ENCODE measurements at regions not wholly inside any gene's neighbourhood (a gene's known extent, or its start where the extent isn't known, plus 50 kb on each side); places are given as distances from the start of the nearest gene placed in this dataset.

DNA sequence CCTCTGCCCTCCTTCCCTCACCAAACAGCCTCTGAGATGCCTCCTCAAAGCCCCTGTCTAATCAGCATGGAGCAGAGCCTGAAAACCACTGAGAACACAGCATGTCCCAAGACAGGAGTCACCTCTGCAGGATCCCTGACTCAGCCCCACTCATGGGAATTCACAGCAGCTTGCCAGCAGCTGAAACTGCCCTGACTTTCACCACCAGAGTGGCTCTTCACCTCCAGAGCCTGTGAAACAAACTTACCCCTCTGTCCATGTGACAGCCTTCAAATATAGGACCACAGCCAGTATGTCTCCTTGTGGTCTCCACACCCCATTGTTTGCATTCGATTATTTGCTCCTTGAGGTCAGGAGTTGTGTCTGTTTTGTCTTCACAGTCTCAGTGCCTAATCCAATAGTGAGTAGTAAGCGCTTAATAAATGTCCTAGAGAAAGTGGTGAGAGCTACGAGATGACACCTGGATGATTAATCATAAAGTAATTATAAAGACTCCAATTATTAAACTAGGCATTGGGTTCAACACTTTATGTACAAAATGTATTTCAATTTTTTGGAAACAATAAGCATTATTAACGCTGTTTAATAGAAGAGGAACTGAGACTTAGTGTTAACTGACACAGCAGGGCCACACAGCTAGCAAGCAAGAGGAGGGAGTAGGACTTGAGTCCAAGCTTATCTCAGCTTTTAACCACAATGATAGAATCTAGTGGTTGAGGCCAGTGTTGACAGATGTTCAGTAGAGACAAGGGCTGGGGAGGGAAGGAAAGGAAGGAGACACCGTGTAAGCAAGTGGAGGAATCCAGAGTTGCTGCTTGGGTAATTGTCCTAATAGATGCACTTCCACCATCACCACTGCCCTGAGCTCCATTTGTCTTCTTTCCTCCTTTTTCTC lies 358.7 kb upstream of the TNP1 start:
- no peak for DNase-seq

DNA sequence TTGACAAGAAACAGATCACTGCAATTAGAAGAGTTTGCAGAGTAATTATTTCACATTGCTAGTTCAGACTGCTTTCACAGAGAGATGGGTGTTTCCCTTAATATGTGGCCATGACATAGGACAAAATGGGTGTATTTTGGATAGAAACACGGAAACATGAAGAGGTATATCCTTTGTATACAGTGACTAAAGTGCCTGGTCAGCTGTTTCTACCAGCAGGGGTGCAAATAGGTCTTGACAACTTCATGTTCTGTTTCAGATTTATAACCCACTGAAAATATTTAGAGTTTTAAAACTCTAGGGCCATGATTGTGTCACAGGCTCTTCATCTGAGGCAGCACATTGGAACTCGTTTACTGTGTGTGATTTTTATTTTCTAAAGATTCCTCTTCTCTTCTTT lies 357.1 kb upstream of the TNP1 start:
- DNase-seq, result no peak

DNA sequence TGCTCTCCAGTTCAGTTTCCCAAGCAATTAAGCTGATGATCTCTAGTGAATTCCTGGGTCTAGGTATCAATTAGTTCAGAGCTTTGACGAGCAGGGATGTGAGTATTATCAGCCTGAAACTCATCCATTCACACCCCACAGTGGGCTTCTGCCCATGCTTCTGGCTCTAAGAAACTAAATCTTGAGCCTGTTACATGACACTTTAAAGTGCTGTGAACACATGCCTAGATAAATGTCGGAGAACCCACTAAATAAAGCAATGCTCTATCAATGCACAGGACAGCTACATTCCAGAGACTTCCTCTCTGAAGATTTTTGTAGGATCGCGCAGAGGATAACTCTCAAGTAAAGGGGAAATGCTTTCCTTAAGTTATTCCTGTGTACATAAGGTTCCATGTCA lies 356.5 kb upstream of the TNP1 start:
- DNase-seq, result no peak

DNA sequence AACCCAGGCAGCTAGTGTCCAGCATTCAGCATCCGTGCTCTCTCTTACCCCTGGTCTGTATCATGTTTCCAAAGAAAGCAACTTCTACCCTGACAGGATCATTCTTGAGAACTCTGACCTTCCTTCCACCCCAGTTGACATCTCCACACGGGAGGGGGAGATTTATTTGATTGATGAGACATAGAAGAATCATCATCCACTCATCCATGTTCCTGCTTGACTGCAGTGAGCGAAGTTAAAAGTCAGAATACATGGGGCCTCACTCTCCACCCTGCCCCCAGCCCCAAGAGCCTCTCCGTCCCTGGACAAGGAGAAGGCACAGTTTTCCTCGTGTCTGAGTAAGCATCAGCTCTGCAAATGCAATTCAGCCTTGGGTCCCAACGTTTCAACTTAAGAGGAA lies 356.0 kb upstream of the TNP1 start:
- DNase-seq, result no peak

DNA sequence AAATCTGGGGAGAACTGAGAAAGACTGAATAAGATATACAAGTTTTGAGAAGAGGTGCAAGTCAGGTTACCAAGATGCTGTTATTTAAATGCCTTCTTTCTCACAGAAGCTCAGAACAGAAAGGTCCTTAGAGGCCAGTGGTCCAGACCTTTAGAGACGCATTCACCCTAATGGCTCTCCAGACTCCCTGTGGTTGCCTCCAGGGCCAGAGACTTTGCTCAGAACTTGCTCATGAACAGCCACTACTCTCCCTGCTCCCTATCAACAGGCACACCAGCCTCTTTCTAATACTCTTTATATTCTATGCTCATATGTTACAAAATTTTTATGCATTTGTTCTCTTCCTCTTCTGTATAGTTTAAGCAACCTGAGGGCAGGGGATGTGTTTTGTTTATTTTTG lies 349.0 kb upstream of the TNP1 start:
- no peak for DNase-seq

DNA sequence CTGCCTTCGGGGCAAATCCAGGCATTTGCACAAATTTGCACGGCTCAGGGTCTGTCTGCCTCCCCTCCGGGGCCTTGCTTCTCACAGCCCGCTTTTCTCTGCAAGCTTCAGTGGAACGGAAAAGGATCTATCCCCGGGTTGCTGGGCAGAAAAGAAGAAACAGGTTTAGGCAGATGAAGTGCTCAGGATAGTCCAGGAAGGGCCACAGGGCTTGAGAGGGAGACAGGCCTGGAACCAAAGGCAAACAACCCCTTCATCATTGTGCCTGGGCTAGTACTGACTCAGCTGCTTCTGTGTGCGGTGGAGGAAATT lies 347.8 kb upstream of the TNP1 start:
- no peak for DNase-seq

DNA sequence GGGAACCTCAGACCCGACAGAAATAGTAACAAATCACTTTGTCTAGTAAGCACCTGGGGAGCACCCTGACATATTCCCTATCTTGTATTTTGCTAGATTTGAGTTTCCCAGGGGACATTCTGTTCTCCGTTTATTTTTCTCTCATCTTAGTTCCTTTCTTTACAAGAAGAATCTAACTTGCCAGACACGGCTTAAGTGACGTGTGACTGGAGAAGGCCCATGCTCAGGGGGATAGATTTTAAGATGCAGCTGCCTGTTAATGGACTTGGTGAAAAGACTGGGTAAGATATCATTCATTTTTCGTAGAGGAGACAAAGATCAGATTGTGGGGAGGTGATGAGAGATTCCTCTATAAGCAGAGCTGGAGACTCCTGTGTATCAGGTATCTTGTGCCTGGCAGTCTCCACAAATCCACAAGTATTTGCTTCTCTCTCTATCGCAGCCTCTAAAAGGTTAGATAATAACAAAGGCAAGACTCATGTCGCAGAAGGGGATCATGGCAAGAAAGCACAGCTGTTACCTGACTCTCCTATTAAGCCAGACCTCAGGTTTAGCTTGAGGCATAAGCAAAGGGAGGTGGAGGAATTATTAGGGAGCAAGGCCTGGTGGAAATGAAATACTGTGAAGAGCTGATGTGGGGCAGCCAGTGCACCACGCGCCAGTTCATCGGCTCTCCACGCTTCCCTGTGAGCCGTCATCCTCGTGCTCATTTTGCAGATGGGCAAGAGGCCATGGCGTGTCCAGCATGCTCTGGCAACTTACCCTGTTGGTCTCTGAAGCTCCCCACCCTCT lies 347.2 kb upstream of the TNP1 start:
- no peak for DNase-seq

DNA sequence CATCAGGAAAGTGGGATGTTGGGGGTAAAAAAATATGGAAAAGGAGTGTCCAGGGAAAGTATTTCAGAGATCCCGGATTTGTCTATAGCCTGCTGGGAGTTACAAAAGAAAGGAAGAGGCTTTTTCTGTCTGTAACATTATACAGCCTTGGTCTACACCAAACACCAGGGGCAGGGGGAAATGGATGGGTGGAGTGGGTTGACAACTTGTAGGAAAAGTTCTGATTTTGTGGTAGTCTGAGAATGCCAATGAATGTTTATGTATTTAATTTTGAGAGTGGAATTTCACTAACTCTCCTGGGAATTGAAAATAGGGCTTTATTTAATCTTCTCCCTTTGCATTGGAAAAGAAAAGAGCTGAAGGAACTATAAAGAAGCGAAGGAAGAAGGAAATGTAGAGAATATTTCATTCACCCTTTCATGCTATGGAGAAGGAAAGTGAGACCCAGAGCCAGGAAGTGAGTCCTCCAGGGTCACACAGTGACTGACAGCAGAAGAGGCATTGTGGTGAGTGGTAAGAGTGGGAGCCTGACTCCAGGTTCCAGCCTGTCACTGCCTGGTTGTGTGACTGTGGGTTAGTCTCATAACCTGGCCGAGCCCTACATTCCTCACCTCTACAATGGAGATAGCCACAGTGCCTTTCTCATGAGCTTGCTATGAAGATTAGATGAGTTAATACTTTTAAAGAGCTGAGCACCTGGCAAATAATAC lies 346.3 kb upstream of the TNP1 start:
- no peak for DNase-seq

DNA sequence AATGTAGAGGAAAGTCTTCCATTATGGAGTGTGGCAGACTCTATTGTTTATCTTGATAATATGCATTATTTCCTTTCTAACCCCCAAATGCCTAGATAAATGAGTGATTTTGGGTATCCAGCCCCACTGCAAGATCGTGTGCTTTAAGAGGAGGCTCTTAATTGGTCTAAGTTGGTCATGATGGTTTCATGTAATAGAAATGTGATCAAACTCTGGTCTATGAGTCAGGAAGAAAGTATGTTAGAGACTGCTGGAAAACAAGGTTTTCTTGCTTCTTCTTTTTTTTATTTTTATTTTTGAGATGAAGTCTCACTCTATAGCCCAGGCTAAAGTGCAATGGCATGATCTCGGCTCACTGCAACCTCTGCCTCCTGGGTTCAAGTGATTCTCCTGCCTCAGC lies 344.5 kb upstream of the TNP1 start:
- no peak for DNase-seq

DNA sequence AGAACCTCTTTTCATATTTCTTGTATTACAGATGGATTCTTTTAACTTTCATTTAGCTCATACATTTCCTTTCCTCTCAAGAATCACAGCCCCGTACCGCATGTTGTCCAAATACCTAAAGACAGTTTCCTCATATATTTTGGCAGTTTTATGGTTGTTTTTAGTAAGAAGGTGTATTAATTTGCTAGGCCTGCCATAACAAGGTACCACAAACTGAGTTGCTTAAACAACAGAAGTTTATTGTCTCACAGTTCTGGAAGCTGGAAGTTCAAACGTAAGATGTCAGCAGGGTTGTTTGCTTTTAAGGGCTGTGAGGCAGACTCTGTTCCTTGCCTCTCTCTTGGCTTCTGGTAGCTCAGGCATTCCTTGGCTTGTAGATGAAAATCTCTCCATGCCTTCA lies 343.2 kb upstream of the TNP1 start:
- no peak for DNase-seq

DNA sequence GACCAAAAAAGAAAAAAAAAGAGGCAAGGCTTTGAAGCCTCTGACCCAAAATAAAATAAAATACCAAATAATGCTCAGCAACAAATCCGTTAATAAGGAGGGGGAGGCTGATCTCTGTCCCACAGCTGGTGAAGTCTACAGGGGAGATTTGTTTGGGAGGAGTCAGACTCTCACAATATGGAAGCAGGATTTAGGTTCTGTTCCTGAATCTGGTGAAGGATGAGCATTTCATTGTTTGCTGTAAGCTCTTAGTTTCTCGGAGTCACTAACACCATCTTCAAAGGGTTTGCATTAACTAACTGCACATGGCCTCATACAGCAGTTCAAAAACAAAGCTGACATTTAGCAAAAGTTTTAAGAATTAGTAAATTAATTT lies 339.4 kb upstream of the TNP1 start:
- DNase-seq, result no peak

DNA sequence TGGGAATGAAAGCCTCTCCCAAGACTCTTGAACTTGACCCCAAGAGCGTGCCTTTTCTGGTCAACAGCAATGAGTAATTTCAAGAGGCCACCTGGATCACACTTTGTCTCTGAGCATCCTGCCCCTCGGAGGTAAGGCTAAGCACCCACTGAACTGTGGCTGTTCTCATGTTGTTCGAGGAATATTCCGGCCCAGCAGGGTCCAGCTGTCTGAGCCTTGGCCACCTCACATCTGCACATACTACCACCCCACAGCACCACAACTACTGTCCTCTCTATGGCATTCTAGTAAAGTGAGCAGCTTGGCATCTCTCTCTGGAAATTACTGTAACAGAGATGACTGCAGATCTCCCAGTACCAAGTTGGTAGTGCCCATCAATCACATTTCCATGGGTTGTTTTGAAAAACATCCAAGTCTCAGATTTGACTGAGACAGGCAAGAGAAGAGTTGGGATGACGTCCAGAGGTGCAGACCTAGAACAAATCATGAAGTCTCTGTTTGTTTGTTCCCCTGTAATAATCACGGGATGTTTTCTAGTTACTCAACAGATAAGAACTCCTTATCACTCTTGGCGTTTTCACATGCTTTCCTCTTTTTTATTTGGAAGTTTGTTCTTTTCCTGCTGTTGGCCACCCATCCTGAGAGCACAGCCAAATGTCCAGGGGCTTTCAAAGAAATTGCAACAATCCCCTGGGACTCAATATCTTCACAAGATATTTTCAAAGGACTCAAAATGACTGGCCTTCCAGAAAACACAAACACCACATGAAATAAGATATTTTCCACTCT lies 336.0 kb upstream of the TNP1 start:
- DNase-seq, result no peak

DNA sequence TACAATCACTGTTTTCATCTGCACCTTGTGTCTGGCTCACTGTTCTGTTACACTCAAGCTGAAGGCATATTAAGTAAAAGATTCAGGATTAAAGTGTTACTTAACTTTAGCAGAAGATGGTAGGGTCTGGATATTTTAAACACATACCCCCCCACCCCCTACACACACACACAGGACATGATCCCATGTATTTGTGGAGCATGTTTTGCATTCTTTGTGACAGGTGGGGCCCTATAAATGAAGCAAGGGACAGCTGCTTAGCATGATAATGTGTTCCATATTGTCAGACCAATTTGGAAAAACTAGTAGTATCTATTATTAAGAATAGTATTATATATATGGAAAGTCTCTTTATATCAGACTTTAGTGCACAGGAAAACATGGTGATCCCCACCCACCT lies 335.2 kb upstream of the TNP1 start:
- DNase-seq, result no peak

DNA sequence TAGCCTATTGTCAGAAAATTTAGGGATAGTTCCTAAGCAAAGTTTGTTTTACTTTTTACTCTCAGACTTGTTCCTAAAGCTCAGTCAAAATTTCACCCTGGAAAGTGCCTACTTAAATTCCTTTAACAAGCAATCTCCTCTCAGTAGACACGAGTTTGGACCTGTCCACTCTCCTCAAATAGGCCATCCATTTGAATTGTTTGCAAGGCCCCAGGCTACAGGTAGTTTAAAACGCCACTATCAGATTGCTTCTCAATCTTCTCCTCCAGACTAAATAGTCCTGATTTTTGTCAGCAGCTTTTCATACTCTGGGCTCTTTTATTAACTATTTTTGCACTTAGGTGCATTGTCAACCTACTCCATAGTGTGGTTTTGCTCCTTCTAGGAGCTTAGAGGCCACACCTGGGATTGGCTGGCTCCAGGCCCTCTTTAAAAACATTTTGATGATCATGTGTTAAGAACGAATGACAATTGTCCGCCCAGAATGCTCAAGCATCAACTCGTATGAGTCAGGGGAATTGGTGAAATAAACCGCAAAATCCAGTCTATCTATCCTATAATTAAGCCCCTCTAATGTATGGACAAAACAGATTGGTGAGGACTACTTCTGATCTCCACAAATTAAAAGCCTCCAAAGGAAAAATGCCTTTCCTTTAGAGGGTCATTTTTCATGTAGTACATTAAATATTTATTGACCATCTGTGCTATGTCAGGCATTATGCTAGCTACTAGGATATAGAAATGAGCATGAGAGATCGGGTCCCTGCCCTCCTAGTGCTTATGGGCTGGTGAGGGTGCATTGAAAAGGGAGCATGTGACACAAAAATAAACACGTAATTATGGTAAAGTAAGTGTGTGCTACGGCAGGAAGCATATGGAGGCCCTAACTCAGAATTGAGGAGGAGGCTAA lies 333.8 kb upstream of the TNP1 start:
- no peak for DNase-seq

DNA sequence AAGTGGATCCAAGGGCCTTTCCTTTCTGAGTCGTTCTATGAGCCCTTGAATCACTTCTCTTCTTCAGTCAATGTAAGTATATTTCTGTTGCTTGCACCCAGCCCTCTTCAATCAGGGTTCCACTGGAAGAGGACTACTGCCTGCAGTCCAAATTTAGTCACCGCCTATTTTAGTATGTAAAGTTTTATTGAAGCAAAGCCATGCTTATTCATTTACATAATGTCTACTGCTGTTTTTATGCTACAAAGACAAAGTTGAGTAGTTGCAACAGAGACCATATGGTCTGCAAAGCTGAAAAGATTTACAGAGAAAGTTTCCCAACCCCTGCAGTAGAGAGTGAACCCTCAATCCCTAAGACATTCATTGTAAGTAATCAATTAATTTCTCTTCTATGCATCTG lies 332.5 kb upstream of the TNP1 start:
- no peak for DNase-seq

DNA sequence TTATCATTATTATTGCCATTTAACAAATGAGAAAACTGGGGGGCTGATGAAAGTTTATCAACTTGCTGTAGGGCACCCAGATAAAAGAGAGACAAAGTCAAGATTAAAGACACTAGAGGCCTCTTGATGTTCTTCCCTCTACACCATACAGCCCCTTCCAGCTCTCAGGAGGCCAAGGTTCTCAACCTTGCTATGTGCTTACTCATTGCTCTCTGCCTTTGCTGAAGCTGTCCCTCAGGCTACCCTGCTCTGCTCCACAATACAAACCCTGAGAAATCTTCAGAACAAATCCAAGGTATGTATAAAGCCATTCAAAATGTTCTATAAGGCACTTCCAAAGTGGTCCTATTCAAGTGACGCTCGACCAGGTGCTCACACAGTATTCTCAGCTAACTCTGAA lies 329.9 kb upstream of the TNP1 start:
- DNase-seq, result no peak

DNA sequence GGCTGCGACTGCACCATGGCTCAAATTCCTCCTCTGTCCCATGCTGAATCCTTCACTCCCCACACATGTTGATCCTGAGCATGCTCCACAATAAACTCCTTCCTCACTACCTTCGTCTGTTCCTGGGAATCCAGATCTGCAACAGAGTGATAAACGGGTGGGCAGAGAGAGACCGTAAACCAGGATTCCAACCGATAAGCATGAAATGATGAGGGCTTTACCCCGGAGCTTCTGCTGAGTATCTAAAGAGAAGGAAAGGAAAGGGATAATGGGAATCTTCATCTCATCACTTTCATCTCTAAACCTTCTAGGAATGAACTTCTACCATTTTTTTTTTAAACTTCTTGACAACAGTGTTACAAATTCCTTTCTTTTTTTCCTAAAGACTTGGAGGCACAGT lies 329.3 kb upstream of the TNP1 start:
- DNase-seq, result no peak

DNA sequence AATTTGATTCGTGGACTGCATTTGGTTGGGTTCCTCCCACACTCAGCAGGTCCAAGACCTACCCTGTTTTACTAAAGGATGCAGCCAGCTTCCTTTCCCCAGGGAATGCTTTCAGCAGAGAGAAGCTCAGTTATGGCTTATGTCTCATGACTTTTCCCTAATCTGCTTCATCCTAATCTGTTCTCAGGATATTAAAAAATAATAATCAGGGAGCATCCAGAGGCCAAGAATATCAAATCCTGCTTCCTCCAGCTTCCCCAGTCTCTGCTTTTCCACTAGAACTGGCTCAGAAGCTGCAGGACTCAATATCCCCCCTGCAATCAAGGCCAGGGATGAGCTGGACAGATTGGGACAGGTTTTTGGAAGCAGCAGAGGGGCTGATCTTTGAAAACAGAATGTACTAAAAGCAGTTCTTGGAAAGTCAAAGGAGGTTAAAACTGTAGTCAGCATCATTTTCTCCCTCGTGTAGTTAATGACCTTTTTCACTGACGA lies 326.9 kb upstream of the TNP1 start:
- no peak for DNase-seq

DNA sequence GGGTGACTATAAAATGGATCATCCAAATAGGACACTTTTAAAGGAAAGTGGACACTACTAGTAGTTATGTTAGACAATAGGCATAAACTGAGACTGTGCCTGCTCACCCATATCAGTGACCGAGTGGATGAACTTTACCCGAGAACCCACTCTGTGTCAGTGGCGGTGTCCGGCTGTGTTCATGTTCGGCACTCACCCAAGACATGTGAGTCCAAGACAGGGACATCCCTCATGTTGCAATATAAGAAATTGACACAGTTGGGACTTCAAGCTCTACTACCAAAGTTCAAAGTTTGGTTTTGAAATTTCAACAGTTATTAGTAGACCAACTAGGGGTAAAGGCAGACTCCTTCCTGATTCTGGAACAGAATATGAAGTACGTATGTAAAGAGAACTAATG lies 326.3 kb upstream of the TNP1 start:
- no peak for DNase-seq

DNA sequence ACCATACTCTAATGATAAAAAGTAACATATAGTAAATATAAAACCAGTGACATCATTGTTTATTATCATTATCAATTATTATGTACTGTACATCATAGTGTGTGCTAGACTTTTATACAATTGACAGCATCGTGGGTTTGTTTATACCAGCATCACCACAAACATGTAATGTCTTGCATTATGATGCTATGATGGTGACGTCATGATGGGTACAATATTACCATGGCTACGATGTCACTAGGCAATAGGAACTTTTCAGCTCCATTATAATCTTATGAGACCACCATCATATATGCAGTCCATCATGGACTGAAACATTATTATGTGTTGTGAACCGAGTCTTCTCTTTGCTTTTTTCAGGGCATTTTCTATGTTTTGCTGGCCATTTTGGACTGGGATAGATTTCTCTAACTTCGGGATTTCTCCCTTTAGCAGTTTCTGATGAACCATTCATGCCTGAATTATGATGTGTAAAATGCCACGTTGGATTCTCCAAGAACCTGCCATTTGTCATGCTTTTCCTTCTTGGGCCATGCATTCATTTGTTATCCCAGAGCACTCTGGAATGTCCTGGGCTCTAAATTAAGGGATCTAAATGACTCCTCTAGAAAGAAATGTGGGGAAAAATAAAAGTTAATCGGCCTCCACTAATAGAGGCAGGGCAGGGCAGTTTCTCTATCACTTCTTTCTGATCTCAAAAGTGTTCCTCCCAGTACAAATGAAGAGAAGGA lies 325.6 kb upstream of the TNP1 start:
- DNase-seq, result no peak

DNA sequence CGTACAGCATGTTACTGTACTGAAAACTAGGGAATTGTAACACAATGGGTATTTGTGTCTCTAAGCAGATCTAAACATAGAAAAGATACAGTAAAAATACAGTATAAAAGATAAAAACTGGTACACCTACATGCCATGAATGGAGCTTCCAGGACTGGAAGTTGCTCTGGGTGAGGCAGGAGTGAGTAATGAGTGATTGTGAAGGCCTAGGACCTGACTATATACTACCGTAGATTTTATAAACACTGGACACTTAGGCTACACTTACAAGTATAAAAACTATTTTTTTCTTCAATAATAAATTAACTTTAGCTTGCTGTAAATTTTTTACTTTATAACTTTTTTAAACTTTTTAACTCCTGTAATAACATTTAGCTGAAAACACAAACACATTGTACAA lies 324.4 kb upstream of the TNP1 start:
- no peak for DNase-seq
